CD4-positive, alpha-beta T cell (primary cell): ENCODE measurements at regions not wholly inside any gene's neighbourhood (a gene's known extent, or its start where the extent isn't known, plus 50 kb on each side); places are given as distances from the start of the nearest gene placed in this dataset.

Source experiments
- ATAC-seq: fragments of 200-7000 bp; cut with Tn5 transposase; one replicate; pipeline ENCODE4 v1.10.0; 2022; ENCODE audit warnings: mild to moderate bottlenecking; ENCODE audit not compliant: poor library complexity
- CTCF ChIA-PET: fragments of 350-600 bp; sonication (Branson Sonifier 250); formaldehyde crosslinking; loops from one replicate; lab custom pipeline; 2021; ENCODE audit warnings: antibody characterized with exemption, inconsistent platforms; lab: Charles Lee
- POLR2A ChIA-PET: fragments of 350-600 bp; sonication (Branson Sonifier 250); formaldehyde crosslinking; loops from one replicate; lab custom pipeline; 2021; ENCODE audit warnings: antibody characterized with exemption, inconsistent platforms; lab: Charles Lee
- DNase-seq, 14 experiments: peaks; one replicate each; pipeline ENCODE4 v3.0.0-alpha.2; 2013 to 2020; ENCODE audit warnings: mixed read lengths in 2 of 14
- H3K27ac ChIP-seq, 2 donors: one replicate each; pipeline versions ENCODE4 v1.5.1 to v1.7.0; 2013; ENCODE audit warnings: low read length in 2 of 2, low read depth in 1 of 2, mild to moderate bottlenecking in 1 of 2
- H3K27me3 ChIP-seq, 2 experiments: 1 replicate in 1 of 2; 2 replicates in 1 of 2; pipeline versions ENCODE4 v1.6.1 to v1.7.0; 2013; ENCODE audit warnings: low read length in 2 of 2, control low read depth in 1 of 2, mild to moderate bottlenecking in 1 of 2, moderate library complexity in 1 of 2; ENCODE audit not compliant: insufficient read depth in 2 of 2, control insufficient read depth in 1 of 2
- H3K36me3 ChIP-seq: one replicate; pipeline ENCODE4 v1.6.1; 2013; ENCODE audit warnings: low read length, control low read depth; ENCODE audit not compliant: insufficient read depth
- H3K4me1 ChIP-seq: one replicate; pipeline ENCODE4 v1.6.1; 2013; ENCODE audit warnings: low read length, control low read depth; ENCODE audit not compliant: insufficient read depth
- H3K4me3 ChIP-seq: one replicate; pipeline ENCODE4 v1.5.1; 2013; ENCODE audit warnings: mild to moderate bottlenecking, low read length, moderate library complexity
- H3K9me3 ChIP-seq, 2 experiments: 1 replicate in 1 of 2; 2 replicates in 1 of 2; pipeline versions ENCODE4 v1.6.1 to v1.7.0; 2013; ENCODE audit warnings: low read length in 2 of 2, mild to moderate bottlenecking in 2 of 2, control low read depth in 1 of 2, moderate library complexity in 1 of 2; ENCODE audit not compliant: control insufficient read depth in 1 of 2, insufficient read depth in 1 of 2
- H3K27ac Mint-ChIP-seq: one replicate; pipeline ENCODE4 v1.8.0; 2020; ENCODE audit warnings: mixed read lengths
- H3K27me3 Mint-ChIP-seq: one replicate; pipeline ENCODE4 v1.8.0; 2021; ENCODE audit warnings: mixed read lengths
- H3K36me3 Mint-ChIP-seq: one replicate; pipeline ENCODE4 v1.8.0; 2021; ENCODE audit warnings: low read depth, mixed read lengths
- H3K4me1 Mint-ChIP-seq: one replicate; pipeline ENCODE4 v1.8.0; 2021; ENCODE audit warnings: low read depth, mixed read lengths
- H3K4me3 Mint-ChIP-seq: one replicate; pipeline ENCODE4 v1.8.0; 2020; ENCODE audit warnings: mild to moderate bottlenecking, mixed read lengths
- H3K9me3 Mint-ChIP-seq: one replicate; pipeline ENCODE4 v1.8.0; 2020; ENCODE audit warnings: mixed read lengths
- intact Hi-C, 2 experiments: fragments of 100-400 bp; cut with DNase I in 1 of 2; cut with micrococcal nuclease in 1 of 2; formaldehyde crosslinking; loops; one replicate each; pipeline versions ENCODE4 v1.15.1 to v1.9.0; 2023 to 2025; cut with DNase I, micrococcal nuclease
- TF ChIP-seq, protein P1 (sequence below): fragments of 200-600 bp; IDR thresholded peaks from one replicate; pipeline ENCODE4 v1.8.0; 2022; ENCODE audit warnings: antibody characterized with exemption, mild to moderate bottlenecking

DNA sequence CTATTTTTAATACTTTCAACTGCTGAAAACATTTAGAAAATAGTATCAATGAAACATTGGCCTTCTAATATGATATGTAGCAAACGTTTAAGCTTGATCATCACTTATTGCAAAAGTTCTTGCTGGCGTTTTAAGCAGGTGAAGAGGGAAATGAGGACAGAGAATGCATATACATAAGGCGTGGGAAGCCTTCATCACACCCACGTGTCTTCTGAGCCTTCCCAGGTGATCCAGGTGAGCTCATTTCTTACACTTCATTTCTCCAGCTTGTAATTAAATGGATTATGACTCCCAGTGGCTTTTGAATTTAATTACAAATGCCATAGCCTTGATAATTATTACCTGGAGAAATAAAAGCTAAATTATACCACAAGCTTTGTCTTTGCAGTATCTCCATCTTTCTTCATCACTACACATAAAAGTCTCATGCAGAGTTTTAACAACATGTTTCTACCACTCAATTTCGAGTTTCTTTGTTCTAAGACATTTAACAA lies 1973.8 kb downstream of the MRPL39 start:
- intact Hi-C loops: no loop called here
- TF ChIP-seq, protein P1, sequence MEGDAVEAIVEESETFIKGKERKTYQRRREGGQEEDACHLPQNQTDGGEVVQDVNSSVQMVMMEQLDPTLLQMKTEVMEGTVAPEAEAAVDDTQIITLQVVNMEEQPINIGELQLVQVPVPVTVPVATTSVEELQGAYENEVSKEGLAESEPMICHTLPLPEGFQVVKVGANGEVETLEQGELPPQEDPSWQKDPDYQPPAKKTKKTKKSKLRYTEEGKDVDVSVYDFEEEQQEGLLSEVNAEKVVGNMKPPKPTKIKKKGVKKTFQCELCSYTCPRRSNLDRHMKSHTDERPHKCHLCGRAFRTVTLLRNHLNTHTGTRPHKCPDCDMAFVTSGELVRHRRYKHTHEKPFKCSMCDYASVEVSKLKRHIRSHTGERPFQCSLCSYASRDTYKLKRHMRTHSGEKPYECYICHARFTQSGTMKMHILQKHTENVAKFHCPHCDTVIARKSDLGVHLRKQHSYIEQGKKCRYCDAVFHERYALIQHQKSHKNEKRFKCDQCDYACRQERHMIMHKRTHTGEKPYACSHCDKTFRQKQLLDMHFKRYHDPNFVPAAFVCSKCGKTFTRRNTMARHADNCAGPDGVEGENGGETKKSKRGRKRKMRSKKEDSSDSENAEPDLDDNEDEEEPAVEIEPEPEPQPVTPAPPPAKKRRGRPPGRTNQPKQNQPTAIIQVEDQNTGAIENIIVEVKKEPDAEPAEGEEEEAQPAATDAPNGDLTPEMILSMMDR: no peak
- Mint-ChIP-seq H3K4me3 (no peak overlapping the region), H3K27ac (no peak overlapping the region), H3K36me3 (no peaks in the 10 kb centered on the region), H3K27me3 (no peaks in the 10 kb centered on the region), H3K4me1 (no peaks in the 10 kb centered on the region), H3K9me3 (peaks cover 2% of the 10 kb centered on the region)
- Histone ChIP-seq H3K36me3 (no peaks in the 10 kb centered on the region), H3K4me3 (no peak overlapping the region), H3K4me1 (no peaks in the 10 kb centered on the region), H3K27ac (no peak overlapping the region), H3K27me3 (no peaks in the 10 kb centered on the region), H3K9me3 (peaks cover 0 to 4% of the 10 kb centered on the region in 2 experiments)
- no peak for ATAC-seq
- POLR2A ChIA-PET: no interaction called here
- CTCF ChIA-PET: no interaction called here
- DNase-seq: no peak

DNA sequence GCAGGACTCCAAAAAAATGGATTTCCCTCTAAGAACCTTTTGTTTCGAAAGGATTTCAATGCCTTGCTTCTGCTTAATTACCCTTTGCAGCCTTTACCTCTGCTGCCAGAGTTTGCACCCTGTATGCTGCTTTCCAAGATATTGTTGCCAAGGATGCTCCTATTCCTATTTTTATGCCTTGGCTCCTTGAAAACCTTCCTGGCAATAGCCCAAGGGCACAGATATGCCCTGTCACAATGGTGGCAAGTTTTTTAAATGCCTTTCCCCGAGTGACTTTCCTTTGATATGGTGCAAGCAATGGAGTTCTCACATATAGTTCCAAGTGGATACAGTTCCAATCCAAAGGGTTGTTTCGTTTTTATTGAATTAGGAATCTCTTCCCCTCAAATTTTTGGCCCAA lies 1983.0 kb downstream of the MRPL39 start:
- intact Hi-C loops: no loop called here
- no peaks in the 10 kb centered on the region for H3K4me1 Mint-ChIP-seq
- ATAC-seq: no peak
- no peak overlapping the region for H3K4me3 Mint-ChIP-seq
- no peak overlapping the region for H3K27ac Mint-ChIP-seq
- H3K36me3 ChIP-seq: no peaks in the 10 kb centered on the region
- TF ChIP-seq, protein P1: no peak
- DNase-seq: no peak
- no peaks in the 10 kb centered on the region for H3K36me3 Mint-ChIP-seq
- POLR2A ChIA-PET: no interaction called here
- peaks cover 2% of the 10 kb centered on the region for H3K9me3 Mint-ChIP-seq
- H3K4me3 ChIP-seq: no peak overlapping the region
- H3K27me3 ChIP-seq: no peaks in the 10 kb centered on the region
- H3K27ac ChIP-seq: no peak overlapping the region
- CTCF ChIA-PET: no interaction called here
- no peaks in the 10 kb centered on the region for H3K4me1 ChIP-seq
- H3K9me3 ChIP-seq: peaks cover 0 to 5% of the 10 kb centered on the region in 2 experiments
- no peaks in the 10 kb centered on the region for H3K27me3 Mint-ChIP-seq

DNA sequence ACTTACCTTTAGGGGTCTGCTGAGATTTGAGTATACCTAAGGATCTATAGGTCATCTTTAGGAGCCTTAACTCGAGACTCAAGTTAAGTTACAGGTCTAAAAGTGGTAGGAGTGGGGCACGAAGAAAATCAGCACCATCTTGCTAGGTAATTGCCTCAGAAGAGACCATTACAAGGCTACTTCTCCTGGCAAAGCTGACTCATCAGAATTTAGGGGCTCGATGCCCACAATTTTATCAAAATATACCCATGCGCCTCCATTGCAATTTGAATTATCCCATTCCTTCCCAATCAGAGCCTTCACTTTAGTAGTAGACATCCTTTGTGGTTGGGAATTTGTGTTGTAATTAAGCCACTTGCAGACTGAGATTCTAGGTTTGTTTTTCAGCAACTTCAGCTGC lies 1994.3 kb downstream of the MRPL39 start:
- DNase-seq (no peak), ATAC-seq (no peak)
- Histone ChIP-seq H3K27me3 (no peaks in the 10 kb centered on the region), H3K27ac (no peak overlapping the region), H3K9me3 (peaks cover 0 to 8% of the 10 kb centered on the region in 2 experiments), H3K36me3 (no peaks in the 10 kb centered on the region), H3K4me3 (no peak overlapping the region), H3K4me1 (no peaks in the 10 kb centered on the region)
- TF ChIP-seq, protein P1: no peak
- Mint-ChIP-seq H3K27me3 (no peaks in the 10 kb centered on the region), H3K4me1 (no peaks in the 10 kb centered on the region), H3K27ac (no peak overlapping the region), H3K36me3 (no peaks in the 10 kb centered on the region), H3K4me3 (no peak overlapping the region), H3K9me3 (peaks cover 3% of the 10 kb centered on the region)
- POLR2A ChIA-PET: no interaction called here
- intact Hi-C loops: no loop called here
- CTCF ChIA-PET: no interaction called here
